ENCODE measurements at regions not wholly inside any gene's neighbourhood (a gene's known extent, or its start where the extent isn't known, plus 50 kb on each side); places are given as distances from the start of the nearest gene placed in this dataset.

- DNase-seq (ENCODE audit: low spot score): no peak
Observed at GRCh38 chr13:43984292-43984691, 104.6 kb downstream of the LACC1 start.

DNA sequence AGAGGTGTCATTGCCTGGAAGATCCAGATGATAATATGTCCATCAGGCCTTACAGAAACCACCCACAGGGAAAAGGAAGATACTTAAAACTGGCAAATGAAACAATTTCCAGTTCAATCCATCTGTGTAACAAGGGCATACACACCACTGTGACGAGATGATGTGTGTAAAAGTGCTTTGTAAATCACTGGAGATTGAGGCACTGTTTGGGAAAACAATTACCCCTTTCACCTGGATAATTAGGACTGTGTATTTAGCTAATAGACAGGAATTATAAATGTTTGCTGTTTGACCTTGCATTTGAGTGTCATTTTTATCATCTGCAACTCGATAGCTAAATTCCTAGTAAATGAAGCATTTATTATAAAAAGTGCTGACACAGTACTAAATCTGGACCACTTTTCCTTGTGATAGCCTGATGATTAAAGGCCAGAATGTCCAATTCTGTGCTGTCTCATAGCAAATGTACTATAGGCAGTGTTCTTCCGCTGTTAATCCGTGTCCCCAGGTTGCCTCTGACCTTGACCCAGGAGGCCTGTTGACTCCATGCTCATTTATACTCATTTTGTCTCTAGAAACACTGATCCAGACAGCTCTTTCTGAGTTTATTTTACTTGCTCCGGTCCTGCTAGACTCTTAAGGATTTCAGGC lies 105.8 kb downstream of the LACC1 start:
- no peak for DNase-seq (ENCODE audit: low spot score)

DNA sequence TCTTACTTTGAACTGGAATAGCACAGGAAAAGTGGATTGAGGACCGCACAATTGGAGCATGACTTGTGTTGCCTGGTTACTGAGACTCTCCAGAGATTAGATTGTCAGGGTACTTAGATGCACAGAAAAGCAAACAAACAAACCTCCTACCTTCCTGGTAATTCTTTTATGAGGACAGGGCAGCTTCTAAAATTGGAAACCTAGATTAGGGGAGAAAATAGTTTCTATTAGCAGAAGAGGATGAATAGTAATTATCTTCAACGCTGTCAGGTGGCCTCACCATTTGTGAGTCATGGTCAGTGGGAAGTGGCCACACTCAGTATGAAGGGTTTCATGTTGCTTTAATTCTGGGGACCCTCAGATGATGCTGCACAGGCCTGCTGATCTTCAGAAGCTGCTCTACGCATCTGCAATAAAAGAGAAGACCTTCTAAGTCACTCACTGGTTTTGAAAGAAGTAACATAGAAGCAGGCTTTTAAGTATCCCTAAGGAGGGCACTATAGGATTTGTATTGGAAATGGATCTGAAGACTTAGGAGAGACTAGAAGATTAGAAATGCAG lies 106.8 kb downstream of the LACC1 start:
- DNase-seq (ENCODE audit: low spot score): no peak

DNA sequence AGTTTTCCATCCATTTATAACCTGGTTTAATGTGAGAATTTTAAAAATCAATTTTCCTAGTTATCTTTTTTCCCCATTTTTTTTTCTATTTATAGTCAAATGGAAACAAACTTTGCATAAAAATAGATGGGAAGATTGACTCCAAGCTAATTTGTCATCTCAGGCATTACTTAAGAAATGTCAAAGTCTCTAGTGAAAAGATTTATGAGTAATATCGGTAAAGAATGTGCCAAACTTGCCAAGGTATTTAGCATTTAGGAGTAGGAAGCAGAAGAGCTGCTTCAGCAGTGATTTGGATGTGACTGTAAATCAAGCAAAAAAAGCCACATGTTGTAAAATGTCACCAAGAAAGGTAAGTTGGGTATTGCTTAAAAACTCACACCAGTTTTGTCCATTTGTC lies 108.6 kb downstream of the LACC1 start:
- DNase-seq (ENCODE audit: low spot score): no peak

DNA sequence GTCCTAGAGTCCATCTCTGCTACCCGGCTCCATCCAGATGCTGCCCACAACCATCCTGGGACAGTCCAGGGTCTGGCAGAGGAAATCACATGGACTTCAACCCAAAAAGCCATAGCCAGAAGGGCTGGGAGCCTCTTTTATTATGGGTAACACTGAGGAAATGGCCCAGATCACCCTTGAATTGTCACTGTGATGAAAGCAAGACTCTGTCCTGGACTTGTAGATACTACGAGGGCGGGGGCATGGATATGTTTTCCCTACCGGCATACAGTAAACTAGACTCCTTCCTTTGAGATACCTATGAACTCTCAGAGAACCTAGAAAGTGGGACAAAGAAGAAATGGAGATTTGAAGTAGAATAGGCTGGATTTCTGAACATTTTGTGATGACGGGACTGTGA lies 110.3 kb downstream of the LACC1 start:
- DNase-seq (ENCODE audit: low spot score): no peak

DNA sequence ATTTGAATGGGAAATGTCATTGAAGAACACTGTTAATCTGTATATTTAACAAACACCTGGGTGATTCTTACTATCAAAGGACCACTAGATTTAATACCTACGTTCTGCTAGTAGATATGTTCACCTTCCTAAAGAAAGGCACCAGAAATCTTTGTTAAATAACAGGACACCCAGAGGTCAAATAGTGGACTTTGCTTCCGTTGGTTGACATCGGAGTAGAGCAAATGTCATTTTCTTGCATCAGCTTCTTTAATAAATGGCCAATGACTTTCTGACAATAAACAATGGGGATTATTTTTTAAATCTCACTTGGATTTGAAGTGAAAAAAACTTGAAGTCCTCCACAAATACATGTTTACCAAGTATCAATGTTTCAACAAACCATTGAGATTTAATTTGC lies 111.1 kb downstream of the LACC1 start:
- no peak for DNase-seq (ENCODE audit: low spot score)

GRCh38 chr13:43991773-43992201 lies 112.1 kb downstream of the LACC1 start:
- DNase-seq (ENCODE audit: low spot score): no peak

DNA sequence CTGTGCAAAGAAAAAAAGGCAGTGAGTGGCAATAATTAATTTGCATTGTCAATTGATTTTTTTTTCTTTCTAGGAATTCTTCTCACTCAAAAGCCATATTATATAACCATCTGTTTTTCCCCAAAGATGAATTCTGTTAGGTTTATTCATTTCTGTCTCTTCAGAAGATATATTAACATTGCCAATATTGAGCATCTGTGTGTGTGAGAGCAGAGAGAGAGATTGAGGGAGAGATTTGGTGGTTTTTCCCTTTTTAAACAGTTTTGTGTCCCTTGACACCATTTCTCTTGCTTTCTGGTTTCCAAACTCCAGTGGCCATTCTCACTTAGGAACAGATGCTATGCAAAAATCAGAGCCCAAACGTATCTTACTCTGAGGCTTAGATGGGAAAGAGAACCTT lies 112.5 kb downstream of the LACC1 start:
- DNase-seq (ENCODE audit: low spot score): no peak

GRCh38 chr13:43994999-43995859 lies 115.5 kb downstream of the LACC1 start:
- no peak for DNase-seq (ENCODE audit: low spot score)

GRCh38 chr13:43996221-43996620 lies 116.5 kb downstream of the LACC1 start:
- no peak for DNase-seq (ENCODE audit: low spot score)

DNA sequence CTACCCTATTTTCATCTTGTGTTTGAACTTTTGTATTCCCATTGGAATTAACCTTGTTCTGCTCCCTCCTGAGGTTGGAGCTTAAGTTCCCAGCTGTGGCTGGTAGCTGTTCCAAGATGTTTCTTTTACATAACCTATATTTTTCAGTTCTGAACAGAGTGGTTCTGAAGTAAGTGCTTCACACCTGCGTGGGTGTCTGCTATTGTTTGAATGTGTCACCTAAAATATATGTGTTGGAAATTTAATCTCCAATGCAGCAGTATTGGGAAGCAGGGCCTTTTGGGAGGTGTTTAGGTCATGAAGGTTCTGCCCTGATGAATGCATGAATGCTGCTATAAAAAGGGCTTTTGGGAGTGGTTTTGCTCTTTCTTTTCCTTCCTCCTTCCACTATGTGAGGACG lies 123.8 kb downstream of the LACC1 start:
- no peak for DNase-seq (ENCODE audit: low spot score)

DNA sequence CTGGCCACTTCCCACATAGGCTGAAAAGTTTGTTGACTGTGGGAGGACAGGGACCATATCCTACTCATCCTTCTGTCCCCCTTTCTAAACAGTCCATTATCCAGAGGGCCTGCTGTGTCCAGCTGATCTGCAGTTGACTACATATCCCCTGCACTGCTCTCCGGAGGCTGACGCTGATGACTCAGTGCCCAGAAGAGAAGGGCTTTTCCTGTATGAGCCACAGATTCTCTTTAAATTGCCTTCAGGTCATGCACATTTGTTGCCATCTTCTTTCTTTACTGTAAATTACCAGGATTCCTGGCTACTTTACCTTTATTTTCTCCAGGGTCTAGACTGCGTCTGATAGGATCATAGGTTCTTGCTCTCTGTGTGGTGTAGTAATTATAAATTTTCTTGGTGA lies 125.2 kb downstream of the LACC1 start:
- DNase-seq (ENCODE audit: low spot score): no peak

- DNase-seq (ENCODE audit: low spot score): no peak
Observed at GRCh38 chr13:44007451-44007850, 127.7 kb downstream of the LACC1 start.

- DNase-seq (ENCODE audit: low spot score): no peak
Observed at GRCh38 chr13:44011036-44011435, 131.3 kb downstream of the LACC1 start.

GRCh38 chr13:44012910-44013757 lies 133.4 kb downstream of the LACC1 start:
- no peak for DNase-seq (ENCODE audit: low spot score)

- DNase-seq (ENCODE audit: low spot score): peak; percentile 21
Observed at GRCh38 chr13:44013758-44014291, 134.1 kb downstream of the LACC1 start.

GRCh38 chr13:44014501-44014900 lies 134.8 kb downstream of the LACC1 start:
- DNase-seq (ENCODE audit: low spot score): no peak

- DNase-seq (ENCODE audit: low spot score): no peak
Observed at GRCh38 chr13:44015118-44015517, 135.4 kb downstream of the LACC1 start.

DNA sequence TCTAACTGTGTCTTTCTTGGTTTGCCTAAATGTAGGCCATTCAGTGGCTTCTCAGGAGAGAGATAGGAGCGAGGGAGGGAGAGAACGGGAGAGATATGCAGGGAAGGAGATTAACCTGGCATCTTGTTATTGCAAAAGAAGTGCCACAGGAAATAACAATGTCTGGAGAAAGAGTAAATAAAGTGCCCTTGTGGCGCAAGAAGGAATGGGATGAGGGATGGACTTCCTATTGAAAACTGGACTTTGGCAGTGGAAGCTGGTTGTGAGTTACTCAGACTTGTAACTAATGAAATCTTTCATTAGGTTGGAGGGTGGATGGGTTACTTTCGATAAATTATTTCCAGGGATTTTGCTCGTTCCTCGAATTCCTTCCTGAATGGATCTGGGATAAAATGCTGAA lies 136.1 kb downstream of the LACC1 start:
- DNase-seq (ENCODE audit: low spot score): no peak

DNA sequence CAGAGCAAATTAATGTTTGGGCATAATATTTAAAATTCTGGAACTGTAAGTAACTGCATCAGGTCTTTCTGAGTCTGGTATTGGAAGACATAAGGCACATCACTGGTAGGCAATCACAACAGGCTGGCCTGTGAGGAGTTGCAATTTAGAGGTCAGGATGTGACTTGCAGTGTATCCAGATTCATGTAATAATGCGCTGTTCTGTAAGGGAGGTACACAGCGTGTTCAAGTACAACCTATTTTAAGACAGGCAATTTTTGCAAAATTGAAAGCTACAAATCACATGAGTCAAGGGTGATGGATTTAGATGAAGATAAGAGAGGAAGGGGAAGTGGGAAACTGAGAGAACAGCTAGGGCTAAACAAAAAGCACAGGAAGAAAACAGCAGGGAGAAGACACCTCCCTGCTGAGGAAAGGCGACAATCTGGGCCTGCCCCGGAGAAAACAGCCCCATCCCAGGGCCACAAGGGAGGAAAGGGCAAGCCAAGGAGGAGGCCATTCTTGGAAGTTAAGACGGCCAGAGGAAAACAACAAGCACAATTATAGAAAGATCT lies 138.1 kb downstream of the LACC1 start:
- no peak for DNase-seq (ENCODE audit: low spot score)

- DNase-seq (ENCODE audit: low spot score): no peak
Observed at GRCh38 chr13:44019651-44020050, 139.9 kb downstream of the LACC1 start.

- DNase-seq (ENCODE audit: low spot score): no peak
Observed at GRCh38 chr13:44021422-44021821, 141.7 kb downstream of the LACC1 start.

Measured in SW480 (cell line).